Right hindlimb (tissue), 1 donor: ENCODE measurements at regions not wholly inside any gene's neighbourhood (a gene's known extent, or its start where the extent isn't known, plus 50 kb on each side); places are given as distances from the start of the nearest gene placed in this dataset.
"Not testable (repeated sequence)": the region's sequence is repeated elsewhere in the genome, so short reads cannot be mapped to it uniquely, and the experiment has no call there.

Experiments used
- DNase-seq: peaks from one replicate; pipeline ENCODE4 v3.0.0-alpha.2; 2018

DNA sequence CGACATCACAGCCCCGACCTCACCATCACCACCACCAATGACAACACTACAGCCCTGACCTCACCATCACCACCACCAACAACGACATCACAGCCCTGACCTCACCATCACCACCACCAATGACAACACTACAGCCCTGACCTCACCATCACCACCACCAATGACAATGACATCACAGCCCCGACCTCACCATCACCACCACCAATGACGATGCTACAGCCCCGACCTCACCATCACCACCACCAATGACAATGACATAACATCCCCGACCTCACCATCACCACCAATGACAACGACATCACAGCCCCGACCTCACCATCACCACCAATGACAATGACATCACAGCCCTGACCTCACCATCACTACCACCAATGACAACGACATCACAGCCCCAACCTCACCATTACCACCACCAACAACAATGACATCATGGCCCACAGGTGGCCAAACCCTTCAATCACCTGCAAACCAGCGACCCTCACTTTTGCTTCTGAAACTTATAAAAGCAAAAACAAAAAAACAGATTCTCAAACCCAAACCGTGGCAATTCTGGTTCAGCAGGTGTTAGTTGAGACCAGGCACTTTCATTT, 70.7 kb upstream of the TMEM18 start:
- no peak for DNase-seq

- no peak for DNase-seq
Measured at GRCh38 chr2:746697-747096, 69.5 kb upstream of the TMEM18 start.

DNA sequence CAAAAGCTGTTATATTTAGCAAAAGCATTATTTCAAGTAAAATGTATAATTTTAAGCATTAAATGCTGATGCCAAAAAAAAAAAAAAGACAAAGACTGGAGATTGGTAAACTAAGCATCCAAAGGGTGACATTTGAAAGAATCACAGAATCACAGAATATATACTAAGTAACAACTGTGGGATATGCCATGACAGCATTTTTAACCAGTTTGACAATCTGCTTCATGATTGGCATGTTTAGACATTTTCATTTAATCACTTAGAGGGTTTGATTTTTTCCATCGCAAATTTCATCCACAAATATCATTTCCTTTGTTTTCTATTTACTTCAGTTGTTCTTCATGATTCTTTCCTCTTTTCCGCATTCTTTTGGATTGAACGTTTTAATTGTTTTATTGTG, 66.9 kb upstream of the TMEM18 start:
- no peak for DNase-seq

DNA sequence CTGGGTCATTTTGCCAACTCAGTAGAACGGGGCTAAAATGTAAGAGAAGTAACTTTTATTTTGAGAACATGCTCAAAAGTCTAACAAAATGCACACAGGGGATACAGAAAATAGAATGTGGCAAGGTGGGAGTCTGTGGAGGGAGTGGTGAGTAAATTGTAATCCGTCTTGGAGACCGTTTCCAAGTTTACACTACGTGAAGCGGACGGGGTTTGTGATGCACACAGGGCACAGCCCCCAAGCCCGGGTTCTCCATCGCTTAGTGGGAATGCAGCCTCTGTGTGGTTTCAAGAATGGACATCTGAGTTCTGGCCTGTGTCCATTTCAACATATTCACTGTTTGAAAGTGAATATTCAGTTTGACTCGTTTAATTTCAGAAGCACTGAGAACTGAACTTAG, 65.0 kb upstream of the TMEM18 start:
- DNase-seq = no peak

DNA sequence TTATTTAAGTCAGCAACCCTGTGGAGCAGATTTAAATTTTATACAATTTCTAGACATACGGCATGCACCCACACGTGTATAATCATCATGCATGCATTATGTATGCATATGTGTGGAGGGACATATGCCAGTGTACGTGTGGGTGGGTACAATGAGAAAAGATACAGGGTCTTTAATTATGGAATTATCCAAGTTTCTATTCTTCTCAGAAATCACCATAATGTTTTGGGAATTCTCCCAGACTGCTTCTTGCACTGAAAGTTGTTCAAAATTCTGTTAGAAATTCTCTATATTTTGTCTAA, 63.9 kb upstream of the TMEM18 start:
- DNase-seq = no peak

DNA sequence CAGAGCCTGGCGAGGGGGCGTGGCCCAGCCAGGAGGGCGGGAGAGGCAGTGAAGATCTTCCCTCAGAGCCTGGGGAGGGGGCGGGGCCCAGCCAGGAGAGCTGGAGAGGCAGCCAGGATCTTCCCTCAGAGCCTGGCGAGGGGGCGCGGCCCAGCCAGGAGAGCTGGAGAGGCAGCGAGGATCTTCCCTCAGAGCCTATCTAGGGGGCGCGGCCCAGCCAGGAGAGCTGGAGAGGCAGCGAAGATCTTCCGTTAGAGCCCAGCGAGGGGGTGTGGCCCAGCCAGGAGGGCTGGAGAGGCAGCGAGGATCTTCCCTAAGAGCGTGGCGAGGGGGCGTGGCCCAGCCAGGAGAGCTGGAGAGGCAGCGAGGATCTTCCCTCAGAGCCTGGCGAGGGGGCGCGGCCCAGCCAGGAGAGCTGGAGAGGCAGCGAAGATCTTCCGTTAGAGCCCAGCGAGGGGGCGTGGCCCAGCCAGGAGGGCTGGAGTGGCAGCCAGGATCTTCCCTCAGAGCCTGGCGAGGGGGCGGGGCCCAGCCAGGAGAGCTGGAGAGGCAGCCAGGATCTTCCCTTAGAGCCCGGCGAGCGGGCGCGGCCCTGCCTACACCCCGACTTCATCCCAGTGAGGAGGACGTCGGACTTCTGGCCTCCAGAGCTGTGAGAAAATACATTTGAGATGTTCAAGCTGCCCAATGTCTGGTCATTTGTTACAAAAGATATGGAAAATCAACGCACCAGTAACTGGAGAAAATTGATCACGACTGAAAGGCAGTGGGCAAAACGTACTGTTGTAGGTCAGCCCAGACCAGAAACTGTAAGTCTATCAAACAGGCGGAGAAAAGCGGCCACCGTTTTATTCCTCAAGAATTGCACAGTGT, 63.4 kb upstream of the TMEM18 start:
- peak; percentile 93 for DNase-seq

- DNase-seq = not testable (repeated sequence)
Measured at GRCh38 chr2:739864-740321, 62.7 kb upstream of the TMEM18 start.

DNA sequence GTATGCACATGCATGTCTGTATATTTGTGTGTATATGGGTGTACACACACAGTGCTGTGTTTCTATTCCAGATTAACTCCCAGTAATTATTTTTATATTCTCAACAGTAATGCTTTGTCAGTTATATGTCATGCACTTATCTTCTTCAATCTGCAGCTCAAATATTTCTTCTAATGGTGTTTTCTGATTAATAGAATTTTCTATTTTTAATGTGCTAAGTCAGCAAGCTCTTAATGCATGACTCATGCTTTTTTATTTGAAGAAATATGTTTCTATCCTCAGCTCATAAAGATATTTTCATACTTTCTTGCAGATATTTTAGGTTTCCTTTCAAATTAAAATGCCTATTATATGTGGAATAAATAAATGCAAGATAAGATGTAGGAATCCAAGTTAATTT, 59.7 kb upstream of the TMEM18 start:
- no peak for DNase-seq

DNA sequence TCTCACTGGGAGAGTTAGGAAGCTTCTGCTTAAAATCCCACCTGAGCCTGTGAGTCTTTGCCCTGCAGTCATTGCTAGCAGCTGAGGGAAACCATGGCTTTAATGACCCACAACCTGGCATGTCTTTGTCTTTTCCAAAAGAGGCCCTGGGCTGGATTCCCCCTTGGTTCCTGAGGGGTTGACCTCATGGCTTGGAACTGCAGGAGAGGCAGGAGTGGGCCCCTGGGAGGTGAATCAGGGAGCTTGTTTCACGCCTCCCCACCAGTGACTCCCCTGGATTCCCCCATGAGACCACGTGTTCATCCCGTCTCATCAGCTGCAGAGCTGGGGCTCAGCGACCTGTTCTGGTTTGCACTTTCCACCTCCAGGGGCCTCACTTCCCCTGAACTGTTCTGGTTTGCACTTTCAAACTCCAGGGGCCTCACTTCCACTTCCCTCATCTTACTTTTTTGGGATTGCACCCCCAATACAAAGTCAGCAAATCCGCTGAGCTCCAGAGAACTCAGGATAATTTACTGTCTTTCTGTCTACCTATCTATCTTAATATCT, 58.5 kb upstream of the TMEM18 start:
- DNase-seq = no peak

DNA sequence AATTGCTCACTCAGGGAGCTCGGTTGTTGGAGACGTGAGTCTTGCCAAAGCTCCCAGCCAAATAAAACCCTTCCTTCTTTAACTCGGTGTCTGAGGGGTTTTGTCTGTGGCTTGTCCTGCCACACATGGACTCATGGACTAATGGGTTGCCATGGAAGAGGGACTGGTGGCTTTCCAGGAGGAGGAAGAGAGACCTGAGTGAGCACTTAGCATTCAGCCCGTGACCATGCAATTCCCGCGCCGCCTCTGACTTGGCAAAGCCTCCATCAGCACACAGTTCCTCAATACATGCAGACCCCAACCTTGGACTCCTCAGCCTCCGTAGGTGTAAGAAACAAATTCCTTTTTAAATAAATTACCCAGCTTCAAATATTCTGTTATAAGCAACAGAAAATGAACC, 57.3 kb upstream of the TMEM18 start:
- DNase-seq = no peak

- no peak for DNase-seq
Measured at GRCh38 chr2:733495-733894, 56.3 kb upstream of the TMEM18 start.

GRCh38 chr2:733001-733400, 55.8 kb upstream of the TMEM18 start:
- no peak for DNase-seq

- no peak for DNase-seq
Measured at GRCh38 chr2:731711-732110, 54.5 kb upstream of the TMEM18 start.

DNA sequence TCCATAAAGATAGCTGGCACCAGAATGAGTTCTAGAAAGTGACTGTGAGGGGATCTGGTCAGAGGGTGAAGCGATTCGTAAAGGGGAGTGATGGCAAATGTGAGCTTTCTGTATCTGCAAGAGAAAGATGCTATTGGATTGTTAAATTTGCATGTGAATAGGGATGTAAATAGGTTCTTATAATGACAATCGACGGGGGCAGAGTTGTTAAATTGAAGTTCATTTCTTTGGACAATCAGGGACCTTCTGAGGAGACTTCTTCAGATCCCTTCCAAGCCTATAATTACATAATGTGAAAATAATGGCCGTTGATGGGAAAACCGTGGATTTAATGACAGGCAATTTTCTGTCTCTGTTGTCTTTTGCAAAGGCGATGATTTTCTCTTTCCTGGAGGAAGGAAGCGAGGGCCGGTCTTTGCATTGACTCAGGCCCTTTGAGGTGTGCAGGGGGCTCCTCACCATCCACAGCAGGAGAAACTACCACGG, 52.2 kb upstream of the TMEM18 start:
- DNase-seq = no peak

- DNase-seq = no peak
Measured at GRCh38 chr2:728165-728564, 51.0 kb upstream of the TMEM18 start.

DNA sequence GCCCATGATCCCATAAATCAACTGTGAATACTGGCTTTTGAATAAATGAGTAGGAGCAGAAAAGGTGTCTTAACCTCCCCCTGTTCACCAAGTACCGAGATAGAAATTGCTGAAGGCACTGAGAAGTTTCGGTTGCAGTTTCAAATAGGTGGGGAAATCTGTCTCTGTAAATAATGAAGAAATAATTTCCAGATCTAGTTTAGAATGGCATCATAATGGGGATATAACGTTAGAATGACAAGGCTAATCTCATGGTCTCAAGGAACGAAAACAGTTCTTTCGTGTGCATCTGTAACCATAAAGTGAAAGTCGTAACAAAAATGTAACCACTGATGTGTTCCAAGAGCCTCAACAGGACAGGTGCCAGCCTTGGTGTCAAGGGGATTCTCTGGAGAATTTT, 49.9 kb upstream of the TMEM18 start:
- DNase-seq = no peak
